ENCODE measurements at regions not wholly inside any gene's neighbourhood (a gene's known extent, or its start where the extent isn't known, plus 50 kb on each side); places are given as distances from the start of the nearest gene placed in this dataset.
"Not testable (repeated sequence)": the region's sequence is repeated elsewhere in the genome, so short reads cannot be mapped to it uniquely, and the experiment has no call there.

DNA sequence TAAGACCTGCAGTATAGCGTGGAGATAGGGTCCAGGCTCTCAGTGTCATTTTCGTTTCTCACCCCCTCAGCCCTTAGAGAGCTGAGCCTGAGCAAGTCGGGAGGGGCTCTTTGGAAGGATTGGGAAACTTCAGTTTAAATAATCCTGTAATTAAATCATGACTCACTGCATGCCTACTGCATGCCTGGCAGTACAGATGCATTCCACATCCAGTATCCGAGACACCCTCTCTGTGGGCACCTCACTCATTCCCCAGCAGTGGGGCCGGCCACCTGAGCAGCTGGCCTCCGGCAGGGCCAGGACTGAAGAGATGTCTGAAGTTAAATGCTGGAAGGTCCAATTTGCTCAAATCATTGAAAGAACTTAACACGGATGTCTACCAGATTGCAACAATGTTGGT lies 316.6 kb downstream of the THBS2 start:
- no peaks in the 10 kb centered on the region for H3K9me3 Mint-ChIP-seq (ENCODE audit: unreplicated experiment)
- H3K4me1 Mint-ChIP-seq (ENCODE audit: low read depth, unreplicated experiment) = no peaks in the 10 kb centered on the region
- no peaks in the 10 kb centered on the region for H3K36me3 Mint-ChIP-seq (ENCODE audit: unreplicated experiment)
- H3K4me3 Mint-ChIP-seq (ENCODE audit: unreplicated experiment) = no peak overlapping the region
- peaks cover 2% of the 10 kb centered on the region for H3K27me3 Mint-ChIP-seq (ENCODE audit: unreplicated experiment)
- TF ChIP-seq, protein P1, sequence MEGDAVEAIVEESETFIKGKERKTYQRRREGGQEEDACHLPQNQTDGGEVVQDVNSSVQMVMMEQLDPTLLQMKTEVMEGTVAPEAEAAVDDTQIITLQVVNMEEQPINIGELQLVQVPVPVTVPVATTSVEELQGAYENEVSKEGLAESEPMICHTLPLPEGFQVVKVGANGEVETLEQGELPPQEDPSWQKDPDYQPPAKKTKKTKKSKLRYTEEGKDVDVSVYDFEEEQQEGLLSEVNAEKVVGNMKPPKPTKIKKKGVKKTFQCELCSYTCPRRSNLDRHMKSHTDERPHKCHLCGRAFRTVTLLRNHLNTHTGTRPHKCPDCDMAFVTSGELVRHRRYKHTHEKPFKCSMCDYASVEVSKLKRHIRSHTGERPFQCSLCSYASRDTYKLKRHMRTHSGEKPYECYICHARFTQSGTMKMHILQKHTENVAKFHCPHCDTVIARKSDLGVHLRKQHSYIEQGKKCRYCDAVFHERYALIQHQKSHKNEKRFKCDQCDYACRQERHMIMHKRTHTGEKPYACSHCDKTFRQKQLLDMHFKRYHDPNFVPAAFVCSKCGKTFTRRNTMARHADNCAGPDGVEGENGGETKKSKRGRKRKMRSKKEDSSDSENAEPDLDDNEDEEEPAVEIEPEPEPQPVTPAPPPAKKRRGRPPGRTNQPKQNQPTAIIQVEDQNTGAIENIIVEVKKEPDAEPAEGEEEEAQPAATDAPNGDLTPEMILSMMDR (IDR thresholded peaks at IDR 0.05; ENCODE audit: partially characterized antibody, unreplicated experiment) = no peak
- no peak overlapping the region for H3K27ac Mint-ChIP-seq (ENCODE audit: unreplicated experiment)
- DNase-seq = no peak

DNA sequence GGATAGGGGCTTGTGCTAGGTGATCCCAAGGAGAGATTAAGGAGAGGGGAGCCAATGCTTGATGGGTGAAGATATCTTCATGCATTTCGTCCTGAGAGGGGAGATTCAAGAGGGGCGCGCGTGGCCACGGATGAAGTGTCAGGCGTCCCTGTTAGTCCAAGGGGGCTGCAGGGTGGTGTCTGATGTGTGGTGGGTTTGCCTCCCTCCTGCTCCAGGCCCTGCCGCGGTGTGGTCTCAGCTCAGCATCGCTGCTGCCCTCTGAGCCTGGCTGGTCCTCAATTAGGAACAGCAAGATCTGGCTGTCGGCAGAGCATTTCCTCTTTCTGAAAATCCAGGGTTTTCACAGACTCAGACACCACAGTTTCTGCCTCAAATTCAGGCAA lies 318.0 kb downstream of the THBS2 start:
- H3K4me1 Mint-ChIP-seq (ENCODE audit: low read depth, unreplicated experiment) = no peaks in the 10 kb centered on the region
- H3K27me3 Mint-ChIP-seq (ENCODE audit: unreplicated experiment) = peaks cover 2% of the 10 kb centered on the region
- H3K27ac Mint-ChIP-seq (ENCODE audit: unreplicated experiment) = no peak overlapping the region
- TF ChIP-seq, protein P1 (IDR thresholded peaks at IDR 0.05; ENCODE audit: partially characterized antibody, unreplicated experiment) = no peak
- no peaks in the 10 kb centered on the region for H3K9me3 Mint-ChIP-seq (ENCODE audit: unreplicated experiment)
- no peak overlapping the region for H3K4me3 Mint-ChIP-seq (ENCODE audit: unreplicated experiment)
- no peaks in the 10 kb centered on the region for H3K36me3 Mint-ChIP-seq (ENCODE audit: unreplicated experiment)
- no peak for DNase-seq

DNA sequence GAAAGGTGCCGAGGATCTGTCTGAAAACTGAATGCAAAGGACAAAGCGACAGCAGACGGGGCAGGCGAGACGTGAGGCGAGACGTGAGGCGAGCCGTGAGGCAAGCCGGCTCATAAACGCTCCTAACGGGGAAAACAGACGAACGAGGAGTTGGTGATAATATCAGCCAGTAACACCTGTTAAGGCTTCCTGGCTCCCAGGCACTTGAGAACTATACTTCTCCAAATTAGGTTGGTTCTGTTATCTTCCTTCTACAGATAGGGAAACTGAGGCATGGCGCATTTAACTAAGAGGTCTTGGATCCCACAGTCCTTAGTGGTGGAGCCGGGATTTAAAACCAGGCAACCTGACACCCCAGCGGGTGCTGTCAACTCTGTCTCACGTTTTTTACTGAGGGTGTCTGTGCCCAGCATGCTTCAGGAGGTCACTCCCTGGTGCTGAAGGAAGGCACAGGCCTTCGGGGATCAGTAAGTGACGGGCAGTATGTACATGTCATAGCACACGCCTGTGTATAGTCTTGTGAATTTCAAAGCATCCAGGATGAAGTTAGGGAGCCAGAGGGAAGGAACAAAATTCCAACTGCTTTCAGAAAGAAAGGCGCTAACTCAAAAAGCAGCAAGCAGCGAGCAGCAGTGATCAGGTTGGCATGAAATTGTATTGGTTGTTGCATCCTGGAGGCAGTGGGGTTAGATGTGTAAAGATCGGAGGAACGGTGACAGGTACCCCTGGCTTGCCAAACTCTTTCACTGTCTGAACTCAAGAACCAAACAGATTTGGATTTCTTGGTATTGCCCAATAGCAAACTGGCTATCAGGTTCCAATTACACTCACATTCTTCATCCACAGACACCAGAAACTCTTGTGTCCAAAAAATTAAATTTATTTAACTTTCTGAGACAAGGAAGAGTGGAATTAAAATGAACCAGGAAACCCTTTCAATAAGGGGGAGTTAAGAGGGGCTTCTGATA lies 318.7 kb downstream of the THBS2 start:
- DNase-seq = no peak
- no peaks in the 10 kb centered on the region for H3K4me1 Mint-ChIP-seq (ENCODE audit: low read depth, unreplicated experiment)
- H3K27ac Mint-ChIP-seq (ENCODE audit: unreplicated experiment) = no peak overlapping the region
- no peaks in the 10 kb centered on the region for H3K36me3 Mint-ChIP-seq (ENCODE audit: unreplicated experiment)
- TF ChIP-seq, protein P1 (IDR thresholded peaks at IDR 0.05; ENCODE audit: partially characterized antibody, unreplicated experiment) = no peak
- no peaks in the 10 kb centered on the region for H3K27me3 Mint-ChIP-seq (ENCODE audit: unreplicated experiment)
- H3K9me3 Mint-ChIP-seq (ENCODE audit: unreplicated experiment) = no peaks in the 10 kb centered on the region
- H3K4me3 Mint-ChIP-seq (ENCODE audit: unreplicated experiment) = no peak overlapping the region

DNA sequence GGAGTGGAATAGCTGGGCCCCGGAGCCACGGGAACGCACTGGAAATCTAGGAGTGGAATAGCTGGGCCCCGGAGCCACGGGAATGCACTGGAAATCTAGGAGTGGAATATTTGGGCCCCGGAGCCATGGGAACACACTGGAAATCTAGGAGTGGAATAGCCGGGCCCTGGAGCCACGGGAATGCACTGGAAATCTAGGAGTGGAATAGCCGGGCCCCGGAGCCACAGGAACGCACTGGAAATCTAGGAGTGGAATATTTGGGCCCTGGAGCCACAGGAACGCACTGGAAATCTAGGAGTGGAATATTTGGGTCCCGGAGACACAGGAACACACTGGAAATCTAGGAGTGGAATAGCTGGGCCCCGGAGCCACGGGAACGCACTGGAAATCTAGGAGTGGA lies 321.5 kb downstream of the THBS2 start:
- H3K4me1 Mint-ChIP-seq (ENCODE audit: low read depth, unreplicated experiment); DNase-seq; H3K4me3 Mint-ChIP-seq (ENCODE audit: unreplicated experiment); H3K27me3 Mint-ChIP-seq (ENCODE audit: unreplicated experiment); H3K9me3 Mint-ChIP-seq (ENCODE audit: unreplicated experiment); H3K27ac Mint-ChIP-seq (ENCODE audit: unreplicated experiment): not testable (repeated sequence)
- peaks cover 11% of the 10 kb centered on the region for H3K36me3 Mint-ChIP-seq (ENCODE audit: unreplicated experiment)

DNA sequence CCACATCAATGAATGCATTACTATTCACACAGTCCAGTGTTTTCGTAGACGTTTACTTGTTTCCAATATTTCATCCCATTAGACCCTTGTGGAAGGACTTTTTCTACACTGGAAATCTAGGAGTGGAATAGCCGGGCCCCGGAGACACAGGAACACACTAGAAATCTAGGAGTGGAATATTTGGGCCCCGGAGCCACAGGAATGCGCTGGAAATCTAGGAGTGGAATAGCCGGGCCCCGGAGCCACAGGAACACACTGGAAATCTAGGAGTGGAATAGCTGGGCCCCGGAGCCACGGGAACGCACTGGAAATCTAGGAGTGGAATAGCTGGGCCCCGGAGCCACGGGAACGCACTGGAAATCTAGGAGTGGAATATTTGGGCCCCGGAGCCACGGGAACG lies 322.6 kb downstream of the THBS2 start:
- not testable (repeated sequence) for H3K27ac Mint-ChIP-seq (ENCODE audit: unreplicated experiment); H3K9me3 Mint-ChIP-seq (ENCODE audit: unreplicated experiment); H3K4me1 Mint-ChIP-seq (ENCODE audit: low read depth, unreplicated experiment); DNase-seq; H3K27me3 Mint-ChIP-seq (ENCODE audit: unreplicated experiment); H3K4me3 Mint-ChIP-seq (ENCODE audit: unreplicated experiment)
- H3K36me3 Mint-ChIP-seq (ENCODE audit: unreplicated experiment) = peaks cover 12% of the 10 kb centered on the region

DNA sequence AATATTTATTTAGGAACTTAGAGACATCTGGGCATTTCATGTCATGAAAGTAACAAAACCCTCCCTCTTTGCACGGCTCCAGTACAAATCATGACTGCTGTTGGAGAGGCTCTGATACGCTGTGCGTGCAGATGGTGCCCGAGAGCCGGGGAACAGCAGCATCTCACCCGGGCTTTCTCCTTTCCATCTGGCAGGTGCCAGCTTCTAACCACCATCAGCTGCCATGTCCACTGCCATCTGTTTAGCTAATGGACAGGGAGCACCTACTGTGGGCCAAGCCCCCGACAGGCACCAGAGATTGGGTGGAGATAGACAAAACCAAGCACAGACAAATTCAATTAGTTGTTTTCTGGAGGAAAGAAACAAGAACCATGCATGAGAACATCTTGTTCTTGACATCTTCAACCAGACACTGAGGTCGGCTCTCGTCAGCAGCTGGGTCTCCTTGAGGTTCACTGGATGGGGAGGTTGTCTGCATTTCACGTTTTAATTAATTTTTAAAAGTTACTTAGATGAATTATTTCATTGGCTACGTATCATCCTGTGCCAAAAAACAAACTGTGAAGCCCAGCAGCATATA lies 323.7 kb downstream of the THBS2 start:
- DNase-seq = no peak
- Mint-ChIP-seq H3K27ac (ENCODE audit: unreplicated experiment) (no peak overlapping the region), H3K27me3 (ENCODE audit: unreplicated experiment) (peaks cover 2% of the 10 kb centered on the region), H3K4me1 (ENCODE audit: low read depth, unreplicated experiment) (no peaks in the 10 kb centered on the region), H3K36me3 (ENCODE audit: unreplicated experiment) (peaks cover 12% of the 10 kb centered on the region), H3K9me3 (ENCODE audit: unreplicated experiment) (peaks cover 2% of the 10 kb centered on the region), H3K4me3 (ENCODE audit: unreplicated experiment) (no peak overlapping the region)
- TF ChIP-seq, protein P1 (IDR thresholded peaks at IDR 0.05; ENCODE audit: partially characterized antibody, unreplicated experiment) = no peak
